Left ventricle myocardium inferior (tissue), 1 donor: ENCODE measurements at regions not wholly inside any gene's neighbourhood (a gene's known extent, or its start where the extent isn't known, plus 50 kb on each side); places are given as distances from the start of the nearest gene placed in this dataset.
"Not testable (repeated sequence)": the region's sequence is repeated elsewhere in the genome, so short reads cannot be mapped to it uniquely, and the experiment has no call there.

Experiments used
- DNase-seq: peaks from one replicate; pipeline ENCODE4 v3.0.0-alpha.2; 2020
- H3K27ac ChIP-seq: fragments of 200-600 bp; replicated peaks from 2 replicates; pipeline ENCODE4 v1.8.0; 2021
- H3K27me3 ChIP-seq: fragments of 200-600 bp; 2 replicates; pipeline ENCODE4 v1.8.0; 2021; ENCODE audit warnings: low read depth
- H3K36me3 ChIP-seq: fragments of 200-600 bp; 2 replicates; pipeline ENCODE4 v1.8.0; 2021
- H3K4me1 ChIP-seq: fragments of 200-600 bp; 2 replicates; pipeline ENCODE4 v1.8.0; 2021
- H3K4me3 ChIP-seq: fragments of 200-600 bp; 2 replicates; pipeline ENCODE4 v1.8.0; 2021; ENCODE audit warnings: mild to moderate bottlenecking, moderate library complexity
- H3K9me3 ChIP-seq: fragments of 200-600 bp; replicated peaks from 2 replicates; pipeline ENCODE4 v1.8.0; 2021
- intact Hi-C: fragments of 100-400 bp; cut with micrococcal nuclease; formaldehyde crosslinking; loops from one replicate; pipeline ENCODE4 v1.11.0; 2022
- TF ChIP-seq, protein P1 (sequence below): fragments of 200-600 bp; IDR thresholded peaks from 2 replicates; pipeline ENCODE4 v1.8.0; 2021; ENCODE audit warnings: antibody characterized with exemption, mild to moderate bottlenecking, borderline replicate concordance
- donor health status: DM: no; HTN: yes; CAD: no; lungs with severe emphysema.

DNA sequence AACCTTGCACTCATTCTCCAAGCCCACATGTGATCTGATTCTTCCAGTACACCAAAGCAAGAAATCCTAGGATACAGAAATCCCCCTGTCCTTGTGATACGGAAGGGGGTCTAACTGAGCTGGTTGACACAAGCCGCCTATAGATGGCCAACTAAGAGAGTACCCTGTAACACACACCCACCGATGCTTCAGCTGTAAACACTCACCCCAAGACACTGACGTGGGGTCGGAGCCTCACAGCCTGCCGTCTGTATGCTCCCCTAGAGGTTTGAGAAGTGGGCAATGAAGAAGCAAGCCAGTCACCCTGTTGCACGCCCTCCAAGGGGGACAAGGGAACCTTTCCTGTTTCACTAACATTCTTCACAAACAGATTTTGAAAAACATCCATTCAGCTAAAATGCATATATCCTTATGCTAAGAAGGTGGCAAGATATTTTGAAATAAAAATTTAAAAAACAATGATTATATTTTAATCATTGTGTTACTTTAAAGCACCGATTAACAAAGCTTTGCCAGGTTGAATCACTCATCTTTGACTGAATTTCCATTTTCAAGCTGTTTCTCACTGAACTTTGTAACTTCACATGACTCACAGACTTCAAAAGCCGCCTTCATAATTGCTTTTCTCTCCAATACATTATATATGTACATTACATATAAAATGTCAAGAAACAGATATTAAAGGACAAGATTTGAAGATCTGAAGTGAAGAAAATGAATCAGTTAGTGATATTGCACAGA lies 329.3 kb downstream of the ARL4A start:
- peaks cover 7% of the 10 kb centered on the region for H3K4me1 ChIP-seq
- no peak overlapping the region for H3K4me3 ChIP-seq
- no peaks in the 10 kb centered on the region for H3K9me3 ChIP-seq
- intact Hi-C loops: no loop called here
- DNase-seq: no peak
- H3K36me3 ChIP-seq: no peaks in the 10 kb centered on the region
- TF ChIP-seq, protein P1, sequence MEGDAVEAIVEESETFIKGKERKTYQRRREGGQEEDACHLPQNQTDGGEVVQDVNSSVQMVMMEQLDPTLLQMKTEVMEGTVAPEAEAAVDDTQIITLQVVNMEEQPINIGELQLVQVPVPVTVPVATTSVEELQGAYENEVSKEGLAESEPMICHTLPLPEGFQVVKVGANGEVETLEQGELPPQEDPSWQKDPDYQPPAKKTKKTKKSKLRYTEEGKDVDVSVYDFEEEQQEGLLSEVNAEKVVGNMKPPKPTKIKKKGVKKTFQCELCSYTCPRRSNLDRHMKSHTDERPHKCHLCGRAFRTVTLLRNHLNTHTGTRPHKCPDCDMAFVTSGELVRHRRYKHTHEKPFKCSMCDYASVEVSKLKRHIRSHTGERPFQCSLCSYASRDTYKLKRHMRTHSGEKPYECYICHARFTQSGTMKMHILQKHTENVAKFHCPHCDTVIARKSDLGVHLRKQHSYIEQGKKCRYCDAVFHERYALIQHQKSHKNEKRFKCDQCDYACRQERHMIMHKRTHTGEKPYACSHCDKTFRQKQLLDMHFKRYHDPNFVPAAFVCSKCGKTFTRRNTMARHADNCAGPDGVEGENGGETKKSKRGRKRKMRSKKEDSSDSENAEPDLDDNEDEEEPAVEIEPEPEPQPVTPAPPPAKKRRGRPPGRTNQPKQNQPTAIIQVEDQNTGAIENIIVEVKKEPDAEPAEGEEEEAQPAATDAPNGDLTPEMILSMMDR: no peak
- no peaks in the 10 kb centered on the region for H3K27me3 ChIP-seq
- no peak overlapping the region for H3K27ac ChIP-seq

DNA sequence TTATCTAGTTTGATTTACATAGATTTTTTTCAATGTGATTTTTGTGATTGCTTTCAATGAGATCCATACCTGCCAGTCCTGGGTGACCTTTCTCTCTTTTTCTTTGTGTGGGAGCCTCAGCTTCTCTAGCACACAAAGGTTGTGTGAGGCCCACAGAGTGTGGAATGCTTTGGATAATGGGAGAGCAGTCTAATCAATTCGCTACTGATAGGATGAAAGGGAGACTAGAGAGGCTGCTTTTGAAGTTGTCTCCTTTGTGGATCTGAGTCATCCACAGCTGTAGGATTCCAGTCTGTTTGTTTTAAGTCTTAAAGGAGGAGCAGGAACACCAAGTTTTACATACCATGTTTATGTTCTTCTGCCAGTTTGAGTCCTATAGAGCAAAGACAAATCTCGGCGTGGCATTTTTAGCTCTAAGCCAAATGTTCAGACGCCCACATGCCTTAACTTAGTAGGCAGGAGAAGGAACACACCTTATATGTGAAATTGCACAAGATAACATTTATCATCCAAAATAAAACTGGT lies 330.0 kb downstream of the ARL4A start:
- Histone ChIP-seq H3K4me3 (no peak overlapping the region), H3K27me3 (no peaks in the 10 kb centered on the region), H3K9me3 (no peaks in the 10 kb centered on the region), H3K4me1 (peaks cover 7% of the 10 kb centered on the region), H3K36me3 (no peaks in the 10 kb centered on the region), H3K27ac (no peak overlapping the region)
- DNase-seq: no peak
- TF ChIP-seq, protein P1: no peak
- intact Hi-C loops: no loop called here

DNA sequence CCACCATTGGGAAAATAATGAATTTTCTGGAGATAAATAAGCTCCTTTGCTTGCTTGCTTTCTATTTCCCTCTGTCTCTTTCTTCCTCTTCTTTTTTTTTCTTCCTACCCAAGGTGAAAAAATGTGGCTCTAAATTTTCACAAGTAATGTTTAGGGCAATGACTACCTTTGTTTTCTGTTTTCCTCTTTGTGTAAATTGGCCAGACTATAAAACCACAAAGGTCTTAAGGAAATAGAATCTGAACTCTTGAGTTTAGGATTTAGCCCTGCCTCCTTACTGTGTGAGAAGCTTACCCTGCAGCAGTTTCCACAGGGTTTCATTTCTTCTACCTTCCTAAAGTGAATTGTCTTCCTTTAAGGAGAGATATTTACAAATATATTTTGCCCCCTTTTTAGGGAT lies 330.4 kb downstream of the ARL4A start:
- intact Hi-C loops: no loop called here
- TF ChIP-seq, protein P1: no peak
- Histone ChIP-seq H3K36me3 (no peaks in the 10 kb centered on the region), H3K4me3 (no peak overlapping the region), H3K9me3 (no peaks in the 10 kb centered on the region), H3K27me3 (no peaks in the 10 kb centered on the region), H3K27ac (no peak overlapping the region), H3K4me1 (peaks cover 7% of the 10 kb centered on the region)
- DNase-seq: no peak

DNA sequence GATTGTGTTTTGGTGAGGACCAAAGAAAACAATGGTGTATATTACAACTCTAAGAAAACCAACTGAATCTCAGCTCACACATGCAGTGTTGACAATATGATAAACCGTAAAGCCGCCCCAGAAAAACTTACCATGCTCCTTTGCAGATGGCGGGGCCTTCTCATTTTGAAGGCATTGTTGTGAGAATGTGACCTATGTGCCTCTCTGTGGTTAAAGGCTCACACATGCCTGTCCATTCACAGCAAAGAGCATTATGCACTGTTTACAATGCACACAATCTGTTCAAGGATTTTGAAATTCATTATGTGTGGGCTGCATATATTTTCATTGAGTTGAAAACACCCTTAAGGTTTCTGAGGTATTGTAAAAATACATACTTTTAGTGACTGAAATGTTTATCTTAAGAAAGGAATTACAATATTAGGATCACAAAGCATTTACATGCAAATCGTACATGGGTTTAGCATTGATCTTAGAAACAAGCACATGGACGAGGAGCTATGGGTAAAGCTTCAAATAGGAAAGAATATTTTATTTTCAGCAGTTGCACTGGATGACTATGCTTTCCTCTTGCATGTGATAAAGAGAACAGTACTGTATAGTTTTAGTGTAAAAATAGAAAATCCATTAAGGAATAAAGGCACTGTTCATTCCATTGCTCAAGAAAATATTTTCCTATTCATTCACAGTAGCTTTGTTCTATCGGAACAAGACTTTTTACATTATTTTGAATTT lies 334.3 kb downstream of the ARL4A start:
- Histone ChIP-seq H3K4me1 (peaks cover 11% of the 10 kb centered on the region), H3K27ac (no peak overlapping the region), H3K4me3 (no peak overlapping the region), H3K36me3 (no peaks in the 10 kb centered on the region), H3K9me3 (no peaks in the 10 kb centered on the region), H3K27me3 (no peaks in the 10 kb centered on the region)
- TF ChIP-seq, protein P1: no peak
- no peak for DNase-seq
- intact Hi-C loops: no loop called here

DNA sequence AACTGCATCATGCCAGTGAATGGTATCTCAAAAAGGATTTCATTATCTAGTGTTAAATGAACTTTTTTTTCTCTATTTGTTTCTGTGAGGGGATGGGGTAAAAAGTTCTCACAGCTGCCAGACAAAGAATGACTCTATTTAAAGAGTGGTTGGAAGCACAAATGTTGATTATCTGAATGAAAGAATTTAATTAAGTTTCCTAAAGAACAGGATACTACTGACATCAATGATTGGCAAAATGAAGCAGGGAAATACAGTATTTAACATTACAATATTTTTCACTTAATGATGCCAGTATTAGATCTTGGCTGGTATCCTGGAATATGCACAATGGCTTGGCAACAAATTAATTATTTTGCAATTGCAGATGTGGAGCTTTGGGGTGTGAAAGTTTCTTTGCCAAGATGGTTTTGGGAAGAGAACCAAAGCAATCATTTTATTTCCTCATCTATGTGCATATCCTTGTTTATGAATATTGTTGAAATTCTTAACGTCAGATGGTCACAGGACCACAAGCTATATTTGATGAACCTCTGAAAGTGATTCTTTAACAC lies 336.8 kb downstream of the ARL4A start:
- H3K27me3 ChIP-seq: no peaks in the 10 kb centered on the region
- no peak overlapping the region for H3K4me3 ChIP-seq
- TF ChIP-seq, protein P1: no peak
- peaks cover 18% of the 10 kb centered on the region for H3K4me1 ChIP-seq
- no peaks in the 10 kb centered on the region for H3K9me3 ChIP-seq
- no peaks in the 10 kb centered on the region for H3K36me3 ChIP-seq
- no peak overlapping the region for H3K27ac ChIP-seq
- DNase-seq: no peak
- intact Hi-C loops: no loop called here

DNA sequence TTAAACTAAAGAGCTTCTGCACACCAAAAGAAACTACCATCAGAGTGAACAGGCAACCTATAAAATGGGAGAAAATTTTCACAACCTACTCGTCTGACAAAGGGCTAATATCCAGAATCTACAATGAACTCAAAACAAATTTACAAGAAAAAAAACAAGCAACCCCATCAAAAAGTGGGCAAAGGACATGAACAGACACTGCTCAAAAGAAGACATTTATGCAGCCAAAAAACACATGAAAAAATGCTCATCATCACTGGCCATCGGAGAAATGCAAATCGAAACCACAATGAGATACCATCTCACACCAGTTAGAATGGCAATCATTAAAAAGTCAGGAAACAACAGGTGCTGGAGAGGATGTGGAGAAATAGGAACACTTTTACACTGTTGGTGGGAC lies 337.6 kb downstream of the ARL4A start:
- intact Hi-C loops: not testable (repeated sequence)

More for the DNA sequence above, 337.6 kb downstream of the ARL4A start:
- peaks cover 18% of the 10 kb centered on the region for H3K4me1 ChIP-seq
- H3K36me3 ChIP-seq, H3K27ac ChIP-seq, H3K27me3 ChIP-seq, H3K4me3 ChIP-seq, H3K9me3 ChIP-seq, DNase-seq: not testable (repeated sequence)
